ENCODE measurements at regions not wholly inside any gene's neighbourhood (a gene's known extent, or its start where the extent isn't known, plus 50 kb on each side); places are given as distances from the start of the nearest gene placed in this dataset.

DNA sequence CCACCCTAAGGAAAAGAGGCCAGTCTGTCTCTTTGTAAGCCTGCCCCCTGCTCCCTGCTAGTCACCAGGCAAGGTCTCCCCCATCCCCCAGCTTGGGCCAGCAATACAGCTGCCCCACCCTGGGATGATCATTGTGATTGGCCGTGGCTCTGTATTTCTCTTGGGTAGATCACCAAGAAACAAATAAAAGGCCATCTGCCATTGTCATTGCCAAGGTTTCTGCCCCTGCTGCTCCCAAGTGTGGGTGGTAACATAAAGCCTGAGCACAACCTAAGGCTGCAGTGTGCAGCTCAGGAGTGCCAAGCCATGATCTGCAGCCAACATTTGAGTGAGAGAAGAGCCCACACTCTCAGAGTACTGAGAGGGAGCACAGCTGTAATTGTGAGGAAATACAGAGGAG, 241.0 kb upstream of the POF1B start:
- TF ChIP-seq, protein P1, sequence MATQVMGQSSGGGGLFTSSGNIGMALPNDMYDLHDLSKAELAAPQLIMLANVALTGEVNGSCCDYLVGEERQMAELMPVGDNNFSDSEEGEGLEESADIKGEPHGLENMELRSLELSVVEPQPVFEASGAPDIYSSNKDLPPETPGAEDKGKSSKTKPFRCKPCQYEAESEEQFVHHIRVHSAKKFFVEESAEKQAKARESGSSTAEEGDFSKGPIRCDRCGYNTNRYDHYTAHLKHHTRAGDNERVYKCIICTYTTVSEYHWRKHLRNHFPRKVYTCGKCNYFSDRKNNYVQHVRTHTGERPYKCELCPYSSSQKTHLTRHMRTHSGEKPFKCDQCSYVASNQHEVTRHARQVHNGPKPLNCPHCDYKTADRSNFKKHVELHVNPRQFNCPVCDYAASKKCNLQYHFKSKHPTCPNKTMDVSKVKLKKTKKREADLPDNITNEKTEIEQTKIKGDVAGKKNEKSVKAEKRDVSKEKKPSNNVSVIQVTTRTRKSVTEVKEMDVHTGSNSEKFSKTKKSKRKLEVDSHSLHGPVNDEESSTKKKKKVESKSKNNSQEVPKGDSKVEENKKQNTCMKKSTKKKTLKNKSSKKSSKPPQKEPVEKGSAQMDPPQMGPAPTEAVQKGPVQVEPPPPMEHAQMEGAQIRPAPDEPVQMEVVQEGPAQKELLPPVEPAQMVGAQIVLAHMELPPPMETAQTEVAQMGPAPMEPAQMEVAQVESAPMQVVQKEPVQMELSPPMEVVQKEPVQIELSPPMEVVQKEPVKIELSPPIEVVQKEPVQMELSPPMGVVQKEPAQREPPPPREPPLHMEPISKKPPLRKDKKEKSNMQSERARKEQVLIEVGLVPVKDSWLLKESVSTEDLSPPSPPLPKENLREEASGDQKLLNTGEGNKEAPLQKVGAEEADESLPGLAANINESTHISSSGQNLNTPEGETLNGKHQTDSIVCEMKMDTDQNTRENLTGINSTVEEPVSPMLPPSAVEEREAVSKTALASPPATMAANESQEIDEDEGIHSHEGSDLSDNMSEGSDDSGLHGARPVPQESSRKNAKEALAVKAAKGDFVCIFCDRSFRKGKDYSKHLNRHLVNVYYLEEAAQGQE (IDR thresholded peaks at IDR 0.05; ENCODE audit: low read depth): no peak
- TF ChIP-seq CREB1 (IDR thresholded peaks at IDR 0.05; ENCODE audit: low read depth) (no peak), YY1 (IDR thresholded peaks at IDR 0.05; ENCODE audit: low read depth) (no peak), EP300 (IDR thresholded peaks at IDR 0.05; ENCODE audit: borderline replicate concordance) (no peak), TAF1 (IDR thresholded peaks at IDR 0.05; ENCODE audit: low read depth) (no peak), RAD21 (IDR thresholded peaks at IDR 0.05; ENCODE audit: low read depth) (no peak), CEBPB (IDR thresholded peaks at IDR 0.05) (no peak), ZBTB7A (IDR thresholded peaks at IDR 0.05; ENCODE audit: low read depth) (no peak), TCF12 (IDR thresholded peaks at IDR 0.05; ENCODE audit: low read depth) (no peak), FOXM1 (IDR thresholded peaks at IDR 0.05; ENCODE audit: borderline replicate concordance, low read depth) (no peak), EGR1 (IDR thresholded peaks at IDR 0.05) (no peak)
- TF ChIP-seq, protein P2, sequence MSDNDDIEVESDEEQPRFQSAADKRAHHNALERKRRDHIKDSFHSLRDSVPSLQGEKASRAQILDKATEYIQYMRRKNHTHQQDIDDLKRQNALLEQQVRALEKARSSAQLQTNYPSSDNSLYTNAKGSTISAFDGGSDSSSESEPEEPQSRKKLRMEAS (IDR thresholded peaks at IDR 0.05): no peak
